Rectal smooth muscle tissue (tissue), 1 donor: ENCODE measurements at regions not wholly inside any gene's neighbourhood (a gene's known extent, or its start where the extent isn't known, plus 50 kb on each side); places are given as distances from the start of the nearest gene placed in this dataset.
A peak's percentile ranks its signal among the peaks of the same experiment; 100 is the strongest.
"Not testable (repeated sequence)": the region's sequence is repeated elsewhere in the genome, so short reads cannot be mapped to it uniquely, and the experiment has no call there.

Experiments
- H3K27ac ChIP-seq: one replicate; pipeline ENCODE4 v1.7.0; 2013; ENCODE audit warnings: low read depth, low read length, inconsistent platforms
- H3K27me3 ChIP-seq: one replicate; pipeline ENCODE4 v1.7.0; 2013; ENCODE audit warnings: low read length; ENCODE audit not compliant: control insufficient read depth, insufficient read depth
- H3K36me3 ChIP-seq: one replicate; pipeline ENCODE4 v1.7.0; 2013; ENCODE audit warnings: low read length; ENCODE audit not compliant: control insufficient read depth, insufficient read depth
- H3K4me1 ChIP-seq: one replicate; pipeline ENCODE4 v1.7.0; 2013; ENCODE audit warnings: low read length; ENCODE audit not compliant: control insufficient read depth, insufficient read depth
- H3K4me3 ChIP-seq: one replicate; pipeline ENCODE4 v1.7.0; 2013; ENCODE audit warnings: low read length
- H3K9ac ChIP-seq: one replicate; pipeline ENCODE4 v1.7.0; 2013; ENCODE audit warnings: low read length

DNA sequence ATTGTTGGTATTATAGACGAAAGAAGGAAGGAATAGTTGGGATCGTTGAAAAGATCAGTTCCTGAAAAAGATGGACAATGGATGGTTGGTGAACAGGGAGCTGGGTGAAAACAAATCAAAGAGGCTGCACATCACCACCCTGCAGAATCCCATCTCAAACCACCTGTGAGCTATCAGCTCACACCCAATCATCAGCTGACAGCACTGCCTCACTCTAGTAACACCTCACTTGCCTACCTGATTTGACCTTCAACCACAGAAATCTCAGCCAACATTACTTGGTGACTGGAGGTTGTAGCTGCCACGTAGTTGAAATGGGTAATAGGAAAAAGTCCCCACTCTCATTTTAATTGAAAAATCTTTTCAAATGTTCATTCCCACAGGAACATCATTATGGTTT, 101.8 kb upstream of the DST start:
- Histone ChIP-seq H3K27me3 (no peaks in the 10 kb centered on the region), H3K9ac (no peak overlapping the region), H3K27ac (no peak overlapping the region), H3K36me3 (no peaks in the 10 kb centered on the region), H3K4me3 (no peak overlapping the region), H3K4me1 (peaks cover 15% of the 10 kb centered on the region)

GRCh38 chr6:56742122-56742791, 99.6 kb upstream of the DST start:
- no peaks in the 10 kb centered on the region for H3K36me3 ChIP-seq
- H3K4me1 ChIP-seq, result peaks cover 15% of the 10 kb centered on the region
- H3K4me3 ChIP-seq, result peak overlapping the region; percentile 26
- no peak overlapping the region for H3K9ac ChIP-seq
- H3K27ac ChIP-seq, result peak overlapping the region; percentile 38
- H3K27me3 ChIP-seq, result no peaks in the 10 kb centered on the region

- Histone ChIP-seq H3K4me3 (no peak overlapping the region), H3K4me1 (peaks cover 15% of the 10 kb centered on the region), H3K27ac (peak overlapping the region; percentile 64), H3K27me3 (no peaks in the 10 kb centered on the region), H3K9ac (no peak overlapping the region), H3K36me3 (no peaks in the 10 kb centered on the region)
Measured at GRCh38 chr6:56741472-56741871, 98.8 kb upstream of the DST start.

GRCh38 chr6:56739836-56740815, 97.4 kb upstream of the DST start:
- Histone ChIP-seq H3K27me3 (no peaks in the 10 kb centered on the region), H3K4me1 (peaks cover 15% of the 10 kb centered on the region)

DNA sequence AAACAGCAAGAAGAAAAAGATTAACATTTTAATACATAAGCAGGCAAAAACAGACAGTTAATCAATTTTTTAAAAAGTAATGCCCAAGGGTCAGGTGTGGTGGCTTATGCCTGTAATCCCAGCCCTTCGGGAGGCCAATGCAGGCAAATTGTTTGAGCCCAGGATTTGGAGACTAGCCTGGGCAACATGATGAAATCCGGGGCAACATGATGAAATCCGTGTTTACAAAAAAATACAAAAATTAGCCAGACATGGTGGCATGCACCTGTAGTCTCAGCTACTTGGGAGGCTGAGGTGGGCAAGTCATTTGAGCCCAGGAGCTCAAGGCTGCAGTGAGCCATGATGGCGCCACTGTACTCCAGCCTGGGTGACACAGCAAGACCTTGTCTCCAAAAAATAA, 94.1 kb upstream of the DST start:
- Histone ChIP-seq H3K4me1 (peaks cover 21% of the 10 kb centered on the region), H3K27ac (no peak overlapping the region), H3K36me3 (no peaks in the 10 kb centered on the region)

More at GRCh38 chr6:56739836-56740815, 97.4 kb upstream of the DST start:
- Histone ChIP-seq H3K4me3 (no peak overlapping the region), H3K27ac (peak overlapping the region; percentile 2), H3K36me3 (no peaks in the 10 kb centered on the region), H3K9ac (no peak overlapping the region)

DNA sequence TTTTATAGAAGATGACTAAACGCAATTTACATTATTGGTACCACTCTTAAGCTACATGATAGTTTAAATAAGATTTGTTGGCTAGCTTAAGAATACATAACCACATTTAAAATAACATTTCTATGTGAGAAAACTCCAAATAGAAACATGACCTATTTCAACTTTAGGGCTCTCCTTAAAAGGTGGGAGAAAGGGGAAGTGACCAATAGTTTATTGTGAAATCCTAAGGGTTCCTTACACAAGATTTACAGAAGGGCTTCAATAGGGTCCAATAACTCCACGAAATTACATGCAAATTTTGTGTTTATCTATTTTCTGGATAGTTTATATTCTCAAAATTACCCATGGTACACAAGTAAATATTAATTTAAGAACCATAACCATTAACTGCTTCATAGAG, 91.6 kb upstream of the DST start:
- Histone ChIP-seq H3K4me3 (no peak overlapping the region), H3K27me3 (no peaks in the 10 kb centered on the region), H3K36me3 (no peaks in the 10 kb centered on the region), H3K27ac (no peak overlapping the region), H3K9ac (no peak overlapping the region), H3K4me1 (peaks cover 13% of the 10 kb centered on the region)

More for the DNA sequence above, 94.1 kb upstream of the DST start:
- Histone ChIP-seq H3K27me3 (no peaks in the 10 kb centered on the region), H3K4me3 (no peak overlapping the region), H3K9ac (no peak overlapping the region)

DNA sequence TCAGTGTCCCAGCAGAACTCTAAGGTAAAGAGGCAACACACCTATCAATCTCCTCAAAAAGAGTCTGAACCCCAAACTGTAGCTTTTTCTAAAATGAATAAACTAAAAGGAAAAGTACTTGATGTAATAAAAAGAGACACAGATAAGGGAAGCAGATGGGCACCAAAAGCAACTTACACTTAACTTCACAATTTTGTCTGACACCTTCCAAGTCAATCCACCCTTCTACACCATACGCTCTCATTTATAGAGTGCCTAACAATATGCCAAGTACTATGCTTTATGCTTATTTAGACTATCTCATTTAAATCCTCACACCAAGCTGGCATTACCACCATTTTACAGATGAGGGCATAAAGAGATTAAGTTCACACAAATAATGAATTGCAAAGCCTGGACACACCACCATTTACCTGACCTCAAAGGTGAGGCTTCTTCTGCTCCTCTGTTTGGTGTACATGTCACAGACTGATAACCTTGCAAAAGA, 90.6 kb upstream of the DST start:
- no peaks in the 10 kb centered on the region for H3K27me3 ChIP-seq
- H3K4me1 ChIP-seq, result peaks cover 13% of the 10 kb centered on the region
- H3K27ac ChIP-seq, result peak overlapping the region; percentile 38
- no peaks in the 10 kb centered on the region for H3K36me3 ChIP-seq
- H3K4me3 ChIP-seq, result no peak overlapping the region
- no peak overlapping the region for H3K9ac ChIP-seq

DNA sequence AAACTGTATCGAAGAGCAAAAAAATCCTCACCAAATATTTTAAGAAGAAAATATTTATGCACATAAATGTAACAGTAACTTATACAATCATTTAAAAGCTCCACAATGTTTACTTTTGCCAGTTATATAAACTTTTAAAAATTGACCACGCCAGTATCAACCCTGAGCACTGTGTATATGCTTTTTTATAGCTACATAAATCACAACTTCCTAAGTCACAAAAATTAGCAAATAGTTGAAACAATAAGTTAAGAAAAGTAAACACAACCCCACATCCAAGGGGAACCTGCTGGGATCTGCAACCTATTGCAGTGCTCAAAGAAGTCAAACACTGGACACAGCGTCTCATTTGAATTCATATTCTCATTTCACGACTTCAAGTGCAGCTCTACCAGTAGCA, 89.8 kb upstream of the DST start:
- Histone ChIP-seq H3K36me3 (no peaks in the 10 kb centered on the region), H3K4me1 (peaks cover 17% of the 10 kb centered on the region), H3K27me3 (no peaks in the 10 kb centered on the region), H3K9ac (no peak overlapping the region), H3K4me3 (no peak overlapping the region), H3K27ac (peak overlapping the region; percentile 38)

GRCh38 chr6:56730663-56731529, 88.2 kb upstream of the DST start:
- no peak overlapping the region for H3K4me3 ChIP-seq
- H3K27ac ChIP-seq, result peak overlapping the region; percentile 60
- no peaks in the 10 kb centered on the region for H3K27me3 ChIP-seq
- H3K4me1 ChIP-seq, result peaks cover 19% of the 10 kb centered on the region
- no peaks in the 10 kb centered on the region for H3K36me3 ChIP-seq
- H3K9ac ChIP-seq, result no peak overlapping the region

- Histone ChIP-seq H3K27me3 (no peaks in the 10 kb centered on the region), H3K36me3 (no peaks in the 10 kb centered on the region), H3K27ac (no peak overlapping the region), H3K4me3 (no peak overlapping the region), H3K9ac (no peak overlapping the region), H3K4me1 (peaks cover 19% of the 10 kb centered on the region)
Measured at GRCh38 chr6:56729719-56730118, 87.0 kb upstream of the DST start.

DNA sequence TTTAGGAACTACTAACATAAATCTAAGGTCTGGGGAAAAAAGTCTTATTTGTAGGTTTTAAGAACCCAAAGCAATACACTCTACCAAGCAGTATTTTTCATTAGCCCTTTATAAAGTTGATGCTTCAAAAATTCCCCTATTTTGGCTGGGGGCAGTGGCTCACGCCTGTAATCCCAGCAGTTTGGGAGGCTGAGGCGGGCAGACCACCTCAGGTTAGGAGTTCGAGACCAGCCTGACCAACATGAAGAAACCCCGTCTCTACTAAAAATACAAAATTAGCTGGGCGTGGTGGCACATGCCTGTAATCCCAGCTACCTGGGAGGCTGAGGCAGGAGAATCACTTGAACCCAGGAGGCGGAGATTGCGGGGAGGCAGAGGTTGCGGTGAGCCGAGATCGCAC, 86.5 kb upstream of the DST start:
- not testable (repeated sequence) for H3K36me3 ChIP-seq, H3K9ac ChIP-seq, H3K27ac ChIP-seq, H3K4me3 ChIP-seq, H3K27me3 ChIP-seq
- peaks cover 22% of the 10 kb centered on the region for H3K4me1 ChIP-seq
